Retina (tissue), 1 donor: ENCODE measurements at regions not wholly inside any gene's neighbourhood (a gene's known extent, or its start where the extent isn't known, plus 50 kb on each side); places are given as distances from the start of the nearest gene placed in this dataset.
"Not testable (repeated sequence)": the region's sequence is repeated elsewhere in the genome, so short reads cannot be mapped to it uniquely, and the experiment has no call there.

Source experiments
- DNase-seq: peaks from one replicate; pipeline ENCODE4 v3.0.0-alpha.2; 2016

DNA sequence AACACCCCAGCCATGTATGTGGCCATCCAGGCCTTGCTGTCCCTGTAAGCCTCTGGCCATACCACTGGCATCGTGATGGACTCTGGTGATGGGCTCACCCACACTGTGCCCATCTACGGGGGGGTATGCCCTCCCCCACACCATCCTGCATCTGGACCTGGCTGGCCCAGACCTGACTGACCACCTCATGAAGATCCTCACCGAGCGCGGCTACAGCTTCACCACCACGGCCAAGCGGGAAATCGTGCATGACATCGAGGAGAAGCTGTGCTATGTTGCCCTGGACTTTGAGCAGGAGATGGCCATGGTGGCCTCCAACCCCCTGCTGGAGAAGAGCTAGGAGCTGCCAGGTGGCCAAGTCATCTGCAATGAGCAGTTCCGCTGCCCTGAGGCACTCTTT is 80.4 kb upstream of the ZCCHC2 start:
- no peak for DNase-seq

DNA sequence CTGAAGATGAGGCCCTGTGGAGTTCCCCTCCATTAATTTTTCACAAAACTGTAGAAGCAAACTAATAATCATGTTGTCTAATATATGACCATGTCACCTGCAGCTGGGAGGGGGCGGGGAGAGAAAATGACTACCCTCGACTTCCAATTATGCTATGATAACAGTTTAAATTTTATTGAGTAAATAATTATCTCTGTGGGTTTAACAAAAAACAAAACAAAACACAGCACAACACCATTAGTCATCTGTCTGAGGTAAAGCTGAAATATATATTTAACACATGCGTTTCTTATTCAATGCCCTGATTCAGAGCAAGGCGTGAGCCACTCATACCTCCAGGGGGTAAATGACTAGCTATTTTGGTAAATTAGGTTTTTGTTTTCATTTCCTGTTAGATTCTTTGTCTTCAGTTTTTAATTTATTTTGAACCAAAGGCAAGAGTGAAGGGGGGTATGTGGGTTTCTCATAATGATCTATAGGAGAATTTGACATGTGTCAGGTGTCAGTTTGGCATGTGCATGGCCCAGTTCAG is 77.4 kb upstream of the ZCCHC2 start:
- no peak for DNase-seq

DNA sequence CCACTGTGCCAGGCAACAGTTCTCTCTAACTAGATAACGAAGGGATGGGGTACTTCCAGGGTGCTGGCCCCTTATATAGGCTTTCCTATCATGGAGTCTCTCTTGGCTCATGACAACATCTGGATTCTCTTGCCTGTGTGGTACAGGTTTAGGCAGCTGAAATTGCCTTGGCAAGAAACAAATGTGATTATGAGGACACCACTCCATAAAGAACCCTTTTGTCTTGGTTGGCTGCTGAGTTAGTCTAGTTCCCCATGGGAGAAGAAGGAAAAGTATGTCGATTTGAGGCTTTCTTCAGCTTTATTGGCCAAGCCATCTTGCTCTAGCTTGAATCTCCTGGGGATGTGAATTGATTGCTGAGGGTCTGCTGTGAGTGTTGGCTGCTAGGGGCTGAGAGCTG is 76.3 kb upstream of the ZCCHC2 start:
- no peak for DNase-seq

DNA sequence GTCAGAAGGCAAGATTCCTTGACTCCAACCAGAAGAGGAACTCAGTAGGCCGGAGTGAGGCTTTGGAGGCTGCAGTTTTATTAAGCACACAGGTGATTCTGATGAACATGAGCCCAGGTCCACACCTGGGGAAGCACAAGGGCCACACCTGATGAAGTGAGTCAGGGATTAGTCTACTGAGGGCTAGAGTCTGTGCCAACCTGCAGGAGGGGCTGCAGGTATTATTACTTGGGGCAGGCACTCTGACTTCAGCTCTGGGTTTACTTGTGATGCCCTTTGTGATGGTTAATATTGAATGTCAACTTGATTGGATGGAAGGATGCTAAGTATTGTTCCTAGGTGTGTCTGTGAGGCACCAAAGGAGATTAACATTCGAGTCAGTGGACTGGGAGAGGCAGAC is 75.2 kb upstream of the ZCCHC2 start:
- DNase-seq: no peak

DNA sequence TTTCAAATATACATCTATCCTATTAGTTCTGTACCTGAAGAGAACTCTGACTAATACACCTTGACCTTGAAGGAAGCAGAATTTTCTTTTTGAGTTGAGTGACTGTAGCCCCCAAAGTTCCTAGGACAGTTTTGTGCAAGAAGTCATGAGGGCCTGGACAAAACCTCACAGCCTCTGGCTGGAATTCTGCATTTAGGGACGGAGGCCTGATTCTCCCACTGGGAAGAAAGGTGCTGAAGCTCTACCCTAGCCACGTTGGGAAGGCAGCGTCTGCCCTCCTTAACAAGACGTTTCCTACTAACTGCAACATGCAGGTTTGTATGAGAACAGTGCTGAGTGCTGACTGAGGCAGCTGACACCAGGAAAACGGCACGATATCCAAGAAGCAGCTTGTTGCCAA is 74.4 kb upstream of the ZCCHC2 start:
- no peak for DNase-seq

DNA sequence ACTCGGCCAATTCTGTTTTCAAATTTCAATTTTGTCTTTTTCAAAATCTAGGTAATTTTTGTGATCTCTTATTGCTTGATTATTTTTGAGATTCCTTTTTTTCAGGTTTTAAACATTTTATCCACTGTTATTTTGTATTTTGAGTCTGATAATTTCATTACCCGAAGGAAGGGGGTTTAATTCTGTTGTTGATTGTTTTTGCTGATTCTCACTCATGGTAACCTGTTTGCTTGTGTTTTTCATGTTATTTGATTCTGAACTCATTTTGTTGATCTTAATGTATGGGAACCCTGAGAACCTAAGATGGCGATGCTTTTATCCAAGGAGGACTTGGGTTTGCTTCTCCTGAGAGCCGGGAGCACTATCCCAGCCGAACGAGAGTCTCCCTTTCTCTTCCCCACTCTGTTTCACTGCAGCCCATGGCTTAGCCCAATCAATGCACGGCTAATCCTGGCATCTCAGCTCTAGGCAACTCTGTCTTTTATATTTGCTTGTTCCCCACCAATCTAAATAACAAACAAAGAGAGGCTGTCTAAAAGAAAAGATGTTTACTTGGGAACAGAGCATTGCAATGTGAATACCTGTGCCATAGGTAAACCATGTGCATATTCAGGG is 73.2 kb upstream of the ZCCHC2 start:
- no peak for DNase-seq

DNA sequence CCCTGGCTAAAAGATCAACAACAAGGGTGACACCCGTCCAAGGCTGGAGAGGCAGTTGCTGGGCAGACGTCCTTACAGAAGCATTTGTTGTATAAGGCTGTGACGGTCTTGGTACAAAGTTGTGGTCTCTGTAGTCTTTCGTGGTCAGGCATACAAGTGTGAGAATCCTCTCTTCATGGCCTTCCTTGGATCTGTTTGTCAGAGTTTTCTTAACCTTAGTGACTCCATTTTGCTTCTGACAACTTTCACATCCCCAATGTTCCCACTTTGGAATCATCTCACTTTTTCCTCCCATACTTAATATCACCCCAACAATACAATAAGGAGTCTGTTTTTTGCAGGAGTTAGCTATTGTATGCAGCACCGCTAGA is 72.7 kb upstream of the ZCCHC2 start:
- DNase-seq: no peak

DNA sequence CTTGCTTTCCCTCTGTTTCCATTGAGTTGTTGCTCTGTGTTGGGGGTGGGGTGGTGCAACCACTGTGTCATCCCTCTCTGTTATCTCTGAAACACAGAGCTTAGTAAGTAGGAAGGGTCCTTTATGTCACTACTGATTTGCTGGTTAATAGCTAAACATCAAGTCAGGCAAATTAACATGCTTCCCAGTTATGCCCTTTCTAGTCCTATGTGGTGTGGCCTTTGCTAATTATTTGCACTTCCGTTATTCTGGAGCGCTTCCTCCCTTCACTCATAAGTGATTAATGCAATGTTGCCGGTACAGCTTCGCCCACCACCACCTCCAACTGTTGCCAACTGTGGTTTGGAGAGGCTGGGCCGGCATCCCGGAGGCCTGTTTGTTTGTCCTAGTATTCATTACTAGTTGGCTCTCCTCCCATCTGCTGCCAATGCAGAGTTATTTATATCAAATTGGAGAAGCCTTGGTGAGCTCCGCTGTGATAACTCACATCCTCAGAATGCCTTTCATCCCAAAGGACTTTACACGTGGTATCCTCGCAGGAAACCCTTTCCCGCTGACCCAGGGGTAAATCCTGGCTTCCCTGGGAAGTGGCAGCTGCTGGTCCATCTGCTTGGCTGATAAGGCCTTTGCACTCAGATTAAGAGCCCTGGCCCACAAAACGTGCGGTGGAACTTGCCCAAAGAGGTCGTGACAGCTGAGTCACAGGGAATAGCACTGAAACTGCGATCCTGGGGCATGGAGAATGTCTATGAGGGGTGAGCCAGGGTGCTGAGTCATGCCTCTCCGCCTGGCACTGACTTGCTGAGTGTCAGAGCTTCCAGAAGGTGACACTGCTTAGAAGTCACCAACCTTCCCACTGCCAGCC is 72.0 kb upstream of the ZCCHC2 start:
- peak; percentile 68 for DNase-seq

DNA sequence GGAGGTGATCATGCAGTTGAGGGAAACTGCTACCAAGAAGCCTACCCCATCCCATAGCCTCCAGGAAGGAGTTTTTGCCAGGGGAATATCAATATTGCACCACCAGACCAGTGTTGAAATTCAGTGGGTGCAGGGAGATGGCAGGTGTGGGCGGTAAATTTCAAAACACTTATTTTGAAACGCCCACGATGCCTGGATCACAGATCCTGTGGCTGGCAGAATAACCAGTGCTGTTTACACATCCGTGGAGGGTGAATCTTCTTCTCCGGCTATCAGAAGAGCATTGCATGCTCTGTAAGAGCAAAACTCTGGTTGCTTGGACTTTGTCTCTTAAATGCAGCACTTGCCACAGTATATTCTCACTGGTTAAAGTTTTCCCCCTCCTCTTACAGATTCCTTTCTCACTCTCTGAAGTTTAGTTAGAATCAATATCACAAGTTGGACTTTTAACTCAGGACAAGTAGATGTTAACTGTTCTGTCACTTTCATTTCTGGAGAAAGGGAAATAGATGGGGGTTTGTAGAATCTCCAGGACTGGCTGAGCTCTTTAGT is 70.5 kb upstream of the ZCCHC2 start:
- no peak for DNase-seq

DNA sequence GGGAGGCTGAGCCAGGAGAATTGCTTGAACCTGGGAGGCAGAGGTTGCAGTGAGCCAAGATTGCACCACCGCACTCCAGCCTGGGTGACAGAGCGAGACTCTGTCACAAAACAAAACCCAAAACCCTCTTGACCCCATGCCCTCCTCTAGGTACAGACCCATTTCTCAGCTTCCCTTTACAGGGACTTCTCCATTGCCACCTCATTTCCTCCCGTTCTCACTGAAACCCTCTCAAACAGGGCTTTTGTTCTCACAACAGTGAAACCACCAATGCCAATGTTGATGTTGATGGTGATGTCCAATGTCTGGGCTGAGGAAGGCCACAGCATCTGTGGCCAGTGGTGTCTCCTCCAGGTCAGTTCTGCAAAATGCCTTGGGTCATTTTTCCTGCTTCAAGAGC is 69.0 kb upstream of the ZCCHC2 start:
- no peak for DNase-seq

DNA sequence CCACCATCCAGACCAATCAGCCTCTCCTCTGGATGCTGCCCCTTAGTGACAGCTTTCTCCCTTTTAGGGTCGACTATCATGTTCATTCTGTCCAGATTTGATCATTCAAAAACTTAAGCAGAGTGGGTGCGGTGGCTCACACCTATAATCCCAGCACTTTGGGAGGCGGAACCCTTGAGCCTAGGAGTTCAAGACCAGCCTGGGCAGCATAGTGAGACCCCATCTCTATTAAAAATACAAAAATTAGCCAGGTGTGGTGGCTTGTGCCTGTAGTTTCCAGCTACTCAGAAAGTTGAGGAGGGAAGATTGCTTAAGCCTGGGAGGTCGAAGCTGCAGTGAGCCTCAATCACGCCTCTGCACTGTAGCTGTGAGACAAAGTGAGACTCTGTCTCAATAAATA is 68.3 kb upstream of the ZCCHC2 start:
- DNase-seq: no peak

DNA sequence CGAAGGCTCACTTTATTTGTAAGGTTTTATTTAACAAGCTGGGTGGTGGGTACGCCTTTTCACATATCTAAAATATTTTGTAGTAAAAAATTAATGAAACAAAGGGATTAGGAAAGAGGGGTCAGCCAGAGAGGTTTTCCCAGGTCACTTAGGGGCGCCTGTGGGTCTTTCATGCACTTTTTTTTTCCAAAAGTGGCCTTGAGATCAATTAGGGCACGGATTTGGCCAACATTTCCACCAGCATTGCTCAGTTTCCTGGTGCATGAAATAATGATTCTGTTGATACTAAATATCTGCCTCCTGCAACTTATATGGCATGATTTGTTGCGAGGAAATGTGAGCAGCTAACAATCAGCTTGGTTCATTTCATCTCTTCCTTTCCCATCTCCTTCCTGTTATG is 67.6 kb upstream of the ZCCHC2 start:
- no peak for DNase-seq

DNA sequence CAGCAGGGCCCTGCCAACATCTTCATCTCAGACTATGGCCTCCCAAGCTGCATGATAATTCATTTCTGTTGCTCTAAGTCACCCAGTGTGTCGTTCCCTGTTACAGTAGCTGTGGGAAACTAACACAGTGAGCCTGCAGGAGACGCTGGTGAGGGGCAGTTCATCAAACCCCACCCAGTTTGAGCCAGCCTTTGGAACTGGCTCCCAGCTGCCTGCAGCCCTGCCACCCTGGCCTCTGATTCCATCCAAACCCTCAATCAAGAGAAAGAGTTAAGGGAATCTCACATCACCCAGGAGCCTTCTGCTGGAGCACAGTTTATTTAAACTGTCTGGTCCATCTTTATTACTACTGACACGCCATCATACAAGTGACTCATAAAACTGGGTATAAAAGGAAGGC is 64.9 kb upstream of the ZCCHC2 start:
- DNase-seq: no peak

DNA sequence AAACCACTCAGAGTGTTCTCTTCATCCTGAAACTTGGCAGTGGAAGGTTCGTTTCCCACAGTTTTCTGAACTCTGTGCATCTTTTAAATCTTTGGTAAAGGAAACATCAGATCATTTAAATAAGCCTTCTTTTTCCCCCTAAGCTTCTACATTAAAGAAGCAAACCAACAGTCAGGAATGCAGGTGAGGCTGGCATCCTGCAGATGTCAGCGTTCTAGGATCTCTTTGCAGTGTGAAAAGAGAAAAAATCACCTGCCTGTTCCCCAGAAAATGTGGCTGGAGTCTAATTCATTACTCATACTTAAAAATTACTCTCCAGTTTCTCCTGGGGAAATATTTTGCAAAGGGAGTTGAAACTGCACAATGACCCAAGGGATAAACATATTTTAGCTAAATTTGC is 64.5 kb upstream of the ZCCHC2 start:
- DNase-seq: no peak

DNA sequence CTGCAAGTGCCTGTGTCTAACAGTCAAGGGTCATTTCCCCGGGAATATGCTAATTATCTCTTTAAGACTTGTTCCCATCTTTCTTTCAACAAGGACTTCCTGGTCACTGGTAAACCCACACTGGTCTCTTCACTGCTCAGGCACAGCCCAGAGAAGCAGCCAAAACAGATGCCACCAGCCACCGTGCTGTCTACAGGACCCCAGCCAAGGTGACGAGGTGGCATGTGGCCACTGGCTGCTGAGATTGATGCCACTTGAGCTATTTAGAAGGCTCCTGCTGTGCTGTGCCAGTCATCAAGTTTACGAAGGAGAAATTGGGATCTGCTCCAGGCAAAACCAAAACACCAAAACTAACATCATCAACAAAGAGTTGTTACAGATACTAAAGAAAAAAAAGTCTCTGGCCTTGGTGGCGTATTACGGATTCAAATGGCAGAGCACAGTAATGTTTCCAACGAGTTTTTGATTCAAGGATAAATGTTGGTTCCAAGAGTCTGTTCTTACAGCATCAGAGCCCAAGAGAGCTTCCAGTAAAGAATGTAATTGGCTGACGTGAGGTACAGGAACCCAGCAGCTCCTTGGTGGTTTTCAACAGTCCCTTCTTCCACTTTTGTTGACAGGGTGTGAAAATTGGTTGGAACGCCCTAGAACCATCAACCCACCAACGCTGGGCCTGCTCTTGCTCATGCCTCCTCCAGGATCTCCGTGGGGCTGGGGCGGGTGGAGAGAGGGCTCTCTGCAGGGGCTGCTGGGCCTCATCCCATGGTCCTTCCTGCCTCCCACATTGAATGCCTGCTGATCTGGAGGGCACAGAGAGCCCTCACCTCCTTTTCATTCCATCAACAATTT is 63.7 kb upstream of the ZCCHC2 start:
- DNase-seq: no peak

DNA sequence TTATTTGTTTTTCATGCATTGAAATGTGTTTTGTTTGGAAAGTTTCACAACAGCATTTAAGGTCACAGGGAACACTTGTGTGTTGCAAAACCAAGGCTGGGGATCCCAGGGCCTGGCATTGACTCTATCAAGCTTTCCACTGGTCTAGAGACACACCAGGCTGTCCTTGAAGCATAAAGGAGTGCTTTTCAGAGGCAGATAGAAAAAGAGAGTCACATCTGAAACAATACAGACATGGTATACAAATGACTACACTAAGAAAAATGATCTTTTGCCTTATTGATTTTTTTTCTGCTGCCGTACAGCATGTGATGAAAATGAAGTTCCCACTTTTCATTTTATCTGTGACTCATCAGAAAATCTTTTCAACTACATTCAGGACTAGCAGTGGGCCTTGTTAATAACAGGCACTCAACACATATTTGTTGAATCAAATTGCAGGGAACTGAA is 61.9 kb upstream of the ZCCHC2 start:
- no peak for DNase-seq

DNA sequence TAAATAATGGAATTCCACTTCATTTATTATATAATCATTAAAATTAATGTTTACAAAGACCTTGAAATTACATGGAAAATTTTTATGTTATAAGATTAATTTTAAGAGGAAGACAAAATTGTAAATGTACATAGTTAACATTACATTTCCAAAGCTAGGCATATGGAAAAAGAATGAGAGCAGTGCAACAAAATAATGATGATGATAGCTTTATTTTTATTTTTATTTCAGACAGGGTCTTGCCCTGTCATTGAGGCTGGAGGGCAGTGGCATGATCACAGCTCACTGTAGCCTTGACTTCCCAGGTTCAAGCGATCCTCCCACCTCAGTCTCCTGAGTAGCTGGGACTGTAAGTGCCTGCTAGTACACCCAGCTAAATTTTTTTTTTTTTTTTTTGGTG is 61.2 kb upstream of the ZCCHC2 start:
- no peak for DNase-seq

DNA sequence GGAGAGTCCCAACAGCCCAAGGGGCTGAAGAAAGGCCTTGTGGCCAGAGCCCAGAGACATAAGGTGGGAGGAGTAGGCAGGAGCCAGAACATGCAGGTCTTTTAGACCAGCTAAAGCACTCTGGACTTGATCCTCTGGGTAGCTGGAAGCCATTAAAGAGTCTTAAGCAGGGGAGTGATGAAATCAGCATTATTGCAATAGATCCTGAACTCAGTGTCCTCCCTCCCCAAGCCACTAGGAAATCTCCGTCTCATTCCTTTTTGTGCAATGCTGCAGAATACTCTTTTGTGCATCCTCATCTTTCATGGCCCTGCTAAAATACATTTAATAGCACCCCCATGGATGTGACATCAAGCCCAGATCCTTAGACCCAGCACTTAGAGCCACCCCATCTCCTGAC is 58.6 kb upstream of the ZCCHC2 start:
- no peak for DNase-seq

DNA sequence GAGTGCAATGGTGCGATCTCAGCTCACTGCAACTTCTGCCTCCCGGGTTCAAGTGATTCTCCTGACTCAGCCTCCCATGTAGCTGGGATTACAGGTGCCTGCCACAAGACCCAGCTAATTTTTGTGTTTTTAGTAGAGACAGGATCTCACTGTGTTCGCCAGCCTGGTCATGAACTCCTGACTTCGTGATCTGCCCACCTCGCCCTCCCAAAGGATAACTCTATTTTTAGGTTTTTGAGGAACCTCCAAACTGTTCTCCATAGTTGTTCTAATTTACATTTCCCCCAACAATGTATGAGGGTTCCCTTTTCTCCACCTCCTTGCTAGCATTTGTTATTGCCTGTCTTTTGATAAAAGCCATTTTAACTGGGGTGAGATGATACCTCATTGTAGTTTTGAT is 53.7 kb upstream of the ZCCHC2 start:
- not testable (repeated sequence) for DNase-seq
